ENCODE measurements at regions not wholly inside any gene's neighbourhood (a gene's known extent, or its start where the extent isn't known, plus 50 kb on each side); places are given as distances from the start of the nearest gene placed in this dataset.
A peak's percentile ranks its signal among the peaks of the same experiment; 100 is the strongest.

- DNase-seq (ENCODE audit: low read depth in 4 of 6, low spot score in 6 of 6), result no peak
- no peaks in the 10 kb centered on the region for H3K36me3 ChIP-seq (ENCODE audit: control insufficient read depth, insufficient read depth, low read length)
- no peaks in the 10 kb centered on the region for H3K4me1 ChIP-seq (ENCODE audit: control insufficient read depth, insufficient read depth, low read length)
- no peak overlapping the region for H3K4me3 ChIP-seq (ENCODE audit: low read depth, low read length)
- H3K27me3 ChIP-seq (ENCODE audit: control insufficient read depth, insufficient read depth, low read length), result no peaks in the 10 kb centered on the region
- no peak overlapping the region for H3K27ac ChIP-seq (ENCODE audit: low read depth, low read length)
- no CpG with 5 or more reads among the region's 2 CpGs for WGBS (ENCODE audit: insufficient coverage)
- no peaks in the 10 kb centered on the region for H3K9me3 ChIP-seq (ENCODE audit: control insufficient read depth, insufficient read depth, low read length)
Observed at GRCh38 chr6:139711804-139712585, 337.5 kb upstream of the CITED2 start.

DNA sequence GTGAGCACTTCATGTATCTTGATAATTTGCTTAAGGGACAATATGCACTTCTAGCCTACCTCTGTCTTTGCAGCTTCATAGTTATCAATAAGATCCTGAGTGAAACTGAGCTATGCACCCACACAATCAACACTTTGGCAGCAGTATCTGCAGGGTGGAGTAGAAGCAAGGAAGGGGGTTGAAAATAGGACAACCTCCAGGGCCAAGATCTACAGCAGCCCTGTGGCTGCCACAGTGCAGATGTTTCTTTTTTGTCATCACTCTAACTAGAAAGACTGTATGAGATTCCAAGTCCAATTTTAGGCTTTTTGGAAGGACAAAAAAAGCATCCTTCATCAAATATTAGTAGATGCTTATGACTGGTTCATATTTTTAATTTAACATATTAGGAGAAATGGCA is 336.1 kb upstream of the CITED2 start:
- no peak for DNase-seq (ENCODE audit: low read depth in 4 of 6, low spot score in 6 of 6)

GRCh38 chr6:139708337-139709199 is 334.1 kb upstream of the CITED2 start:
- 3% methylated on average over 6 of the region's 6 CpGs for WGBS (ENCODE audit: insufficient coverage)
- peak overlapping the region; percentile 29 for H3K27ac ChIP-seq (ENCODE audit: low read depth, low read length)
- peak in 2 of 6 donors; percentile 13 to 55 for DNase-seq (ENCODE audit: low read depth in 4 of 6, low spot score in 6 of 6)

More for the DNA sequence above, 336.1 kb upstream of the CITED2 start:
- Histone ChIP-seq H3K27ac (ENCODE audit: low read depth, low read length) (no peak overlapping the region), H3K4me3 (ENCODE audit: low read depth, low read length) (no peak overlapping the region), H3K4me1 (ENCODE audit: control insufficient read depth, insufficient read depth, low read length) (no peaks in the 10 kb centered on the region), H3K36me3 (ENCODE audit: control insufficient read depth, insufficient read depth, low read length) (no peaks in the 10 kb centered on the region), H3K9me3 (ENCODE audit: control insufficient read depth, insufficient read depth, low read length) (no peaks in the 10 kb centered on the region), H3K27me3 (ENCODE audit: control insufficient read depth, insufficient read depth, low read length) (no peaks in the 10 kb centered on the region)

DNA sequence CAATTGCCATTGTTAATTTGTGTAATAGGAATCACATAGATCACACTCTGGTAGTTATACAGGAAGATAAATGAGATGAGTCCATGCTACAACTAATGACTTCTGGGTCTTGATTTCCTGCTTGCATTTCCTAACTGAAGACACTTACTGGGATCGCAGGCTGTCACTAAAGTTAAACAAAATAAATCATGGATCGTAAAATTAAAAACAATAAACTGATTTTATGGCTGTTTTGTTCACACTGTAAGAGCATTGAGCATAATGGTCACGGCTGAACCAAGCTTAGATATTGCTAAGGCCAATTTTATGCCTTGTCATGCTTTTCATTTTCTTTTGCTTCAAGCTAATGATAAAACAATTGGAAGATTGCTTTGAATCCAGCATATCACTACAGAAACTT is 332.5 kb upstream of the CITED2 start:
- no peak overlapping the region for H3K4me3 ChIP-seq (ENCODE audit: low read depth, low read length)
- H3K9me3 ChIP-seq (ENCODE audit: control insufficient read depth, insufficient read depth, low read length), result no peaks in the 10 kb centered on the region
- H3K27me3 ChIP-seq (ENCODE audit: control insufficient read depth, insufficient read depth, low read length), result no peaks in the 10 kb centered on the region
- no peak overlapping the region for H3K27ac ChIP-seq (ENCODE audit: low read depth, low read length)
- WGBS (ENCODE audit: insufficient coverage), result no CpG with 5 or more reads among the region's 3 CpGs
- DNase-seq (ENCODE audit: low read depth in 4 of 6, low spot score in 6 of 6), result no peak
- H3K36me3 ChIP-seq (ENCODE audit: control insufficient read depth, insufficient read depth, low read length), result no peaks in the 10 kb centered on the region
- H3K4me1 ChIP-seq (ENCODE audit: control insufficient read depth, insufficient read depth, low read length), result no peaks in the 10 kb centered on the region

More at GRCh38 chr6:139708337-139709199, 334.1 kb upstream of the CITED2 start:
- no peaks in the 10 kb centered on the region for H3K4me1 ChIP-seq (ENCODE audit: control insufficient read depth, insufficient read depth, low read length)
- H3K27me3 ChIP-seq (ENCODE audit: control insufficient read depth, insufficient read depth, low read length), result no peaks in the 10 kb centered on the region
- no peaks in the 10 kb centered on the region for H3K9me3 ChIP-seq (ENCODE audit: control insufficient read depth, insufficient read depth, low read length)
- no peak overlapping the region for H3K4me3 ChIP-seq (ENCODE audit: low read depth, low read length)
- no peaks in the 10 kb centered on the region for H3K36me3 ChIP-seq (ENCODE audit: control insufficient read depth, insufficient read depth, low read length)

DNA sequence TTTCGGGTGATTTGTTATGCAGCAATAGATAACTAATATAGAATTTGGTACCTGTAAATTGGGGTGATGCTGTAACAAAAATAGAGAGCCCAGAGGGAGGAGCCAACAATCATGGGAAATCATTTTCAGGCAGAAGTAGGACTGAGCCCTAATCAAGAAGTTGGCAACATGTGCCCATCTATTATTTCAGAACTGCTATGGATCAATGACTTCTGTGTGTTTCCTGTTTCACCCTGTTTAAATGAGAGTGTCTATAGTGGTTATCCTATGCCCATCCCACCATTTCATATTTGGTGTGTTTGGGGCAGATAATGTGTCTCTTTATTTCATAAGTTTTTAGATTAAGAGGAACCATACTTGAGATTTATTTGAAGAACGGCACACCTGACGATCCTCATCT is 330.8 kb upstream of the CITED2 start:
- 90% methylated on average over 2 of the region's 3 CpGs for WGBS (ENCODE audit: insufficient coverage)
- no peak for DNase-seq (ENCODE audit: low read depth in 4 of 6, low spot score in 6 of 6)
- H3K9me3 ChIP-seq (ENCODE audit: control insufficient read depth, insufficient read depth, low read length), result no peaks in the 10 kb centered on the region
- H3K4me1 ChIP-seq (ENCODE audit: control insufficient read depth, insufficient read depth, low read length), result no peaks in the 10 kb centered on the region
- H3K27ac ChIP-seq (ENCODE audit: low read depth, low read length), result no peak overlapping the region
- H3K36me3 ChIP-seq (ENCODE audit: control insufficient read depth, insufficient read depth, low read length), result no peaks in the 10 kb centered on the region
- no peaks in the 10 kb centered on the region for H3K27me3 ChIP-seq (ENCODE audit: control insufficient read depth, insufficient read depth, low read length)
- H3K4me3 ChIP-seq (ENCODE audit: low read depth, low read length), result no peak overlapping the region

GRCh38 chr6:139703780-139704179 is 329.3 kb upstream of the CITED2 start:
- H3K36me3 ChIP-seq (ENCODE audit: control insufficient read depth, insufficient read depth, low read length), result no peaks in the 10 kb centered on the region
- H3K4me3 ChIP-seq (ENCODE audit: low read depth, low read length), result no peak overlapping the region
- H3K9me3 ChIP-seq (ENCODE audit: control insufficient read depth, insufficient read depth, low read length), result no peaks in the 10 kb centered on the region
- no peak for DNase-seq (ENCODE audit: low read depth in 4 of 6, low spot score in 6 of 6)
- no peaks in the 10 kb centered on the region for H3K27me3 ChIP-seq (ENCODE audit: control insufficient read depth, insufficient read depth, low read length)
- WGBS (ENCODE audit: insufficient coverage), result no CpG with 5 or more reads among the region's 1 CpG
- no peaks in the 10 kb centered on the region for H3K4me1 ChIP-seq (ENCODE audit: control insufficient read depth, insufficient read depth, low read length)
- no peak overlapping the region for H3K27ac ChIP-seq (ENCODE audit: low read depth, low read length)

GRCh38 chr6:139702706-139703105 is 328.3 kb upstream of the CITED2 start:
- Histone ChIP-seq H3K9me3 (ENCODE audit: control insufficient read depth, insufficient read depth, low read length) (no peaks in the 10 kb centered on the region), H3K4me3 (ENCODE audit: low read depth, low read length) (no peak overlapping the region), H3K4me1 (ENCODE audit: control insufficient read depth, insufficient read depth, low read length) (no peaks in the 10 kb centered on the region), H3K27ac (ENCODE audit: low read depth, low read length) (no peak overlapping the region), H3K36me3 (ENCODE audit: control insufficient read depth, insufficient read depth, low read length) (no peaks in the 10 kb centered on the region), H3K27me3 (ENCODE audit: control insufficient read depth, insufficient read depth, low read length) (no peaks in the 10 kb centered on the region)
- peak in 1 of 6 donors; percentile 24 for DNase-seq (ENCODE audit: low read depth in 4 of 6, low spot score in 6 of 6)

- no peak for DNase-seq (ENCODE audit: low read depth in 4 of 6, low spot score in 6 of 6)
- Histone ChIP-seq H3K27me3 (ENCODE audit: control insufficient read depth, insufficient read depth, low read length) (no peaks in the 10 kb centered on the region), H3K9me3 (ENCODE audit: control insufficient read depth, insufficient read depth, low read length) (no peaks in the 10 kb centered on the region), H3K4me1 (ENCODE audit: control insufficient read depth, insufficient read depth, low read length) (no peaks in the 10 kb centered on the region), H3K36me3 (ENCODE audit: control insufficient read depth, insufficient read depth, low read length) (no peaks in the 10 kb centered on the region), H3K4me3 (ENCODE audit: low read depth, low read length) (no peak overlapping the region), H3K27ac (ENCODE audit: low read depth, low read length) (no peak overlapping the region)
- no CpG with 5 or more reads among the region's 4 CpGs for WGBS (ENCODE audit: insufficient coverage)
Observed at GRCh38 chr6:139701695-139702094, 327.2 kb upstream of the CITED2 start.

GRCh38 chr6:139701003-139701402 is 326.6 kb upstream of the CITED2 start:
- Histone ChIP-seq H3K27me3 (ENCODE audit: control insufficient read depth, insufficient read depth, low read length) (no peaks in the 10 kb centered on the region), H3K27ac (ENCODE audit: low read depth, low read length) (no peak overlapping the region), H3K4me1 (ENCODE audit: control insufficient read depth, insufficient read depth, low read length) (no peaks in the 10 kb centered on the region), H3K4me3 (ENCODE audit: low read depth, low read length) (no peak overlapping the region), H3K36me3 (ENCODE audit: control insufficient read depth, insufficient read depth, low read length) (no peaks in the 10 kb centered on the region), H3K9me3 (ENCODE audit: control insufficient read depth, insufficient read depth, low read length) (no peaks in the 10 kb centered on the region)
- DNase-seq (ENCODE audit: low read depth in 4 of 6, low spot score in 6 of 6), result no peak
- no CpG with 5 or more reads among the region's 1 CpG for WGBS (ENCODE audit: insufficient coverage)

GRCh38 chr6:139699911-139700310 is 325.5 kb upstream of the CITED2 start:
- WGBS (ENCODE audit: insufficient coverage), result 100% methylated on average over 1 of the region's 1 CpG
- H3K27ac ChIP-seq (ENCODE audit: low read depth, low read length), result no peak overlapping the region

More at GRCh38 chr6:139699911-139700310, 325.5 kb upstream of the CITED2 start:
- H3K4me3 ChIP-seq (ENCODE audit: low read depth, low read length), result no peak overlapping the region
- H3K4me1 ChIP-seq (ENCODE audit: control insufficient read depth, insufficient read depth, low read length), result no peaks in the 10 kb centered on the region
- no peak for DNase-seq (ENCODE audit: low read depth in 4 of 6, low spot score in 6 of 6)
- H3K27me3 ChIP-seq (ENCODE audit: control insufficient read depth, insufficient read depth, low read length), result no peaks in the 10 kb centered on the region
- no peaks in the 10 kb centered on the region for H3K9me3 ChIP-seq (ENCODE audit: control insufficient read depth, insufficient read depth, low read length)
- no peaks in the 10 kb centered on the region for H3K36me3 ChIP-seq (ENCODE audit: control insufficient read depth, insufficient read depth, low read length)
